AG09319 (cell line): ENCODE measurements at regions not wholly inside any gene's neighbourhood (a gene's known extent, or its start where the extent isn't known, plus 50 kb on each side); places are given as distances from the start of the nearest gene placed in this dataset.

Experiments
- DNase-seq: peaks from one replicate; pipeline ENCODE4 v3.0.0-alpha.2; 2010; ENCODE audit warnings: low read depth; ENCODE audit errors: extremely low read depth
- TF ChIP-seq, protein P1 (sequence below): IDR thresholded peaks from 2 replicates; pipeline ENCODE4 v1.5.1; 2011; ENCODE audit warnings: low read depth, mild to moderate bottlenecking, inconsistent platforms, low read length, moderate library complexity

DNA sequence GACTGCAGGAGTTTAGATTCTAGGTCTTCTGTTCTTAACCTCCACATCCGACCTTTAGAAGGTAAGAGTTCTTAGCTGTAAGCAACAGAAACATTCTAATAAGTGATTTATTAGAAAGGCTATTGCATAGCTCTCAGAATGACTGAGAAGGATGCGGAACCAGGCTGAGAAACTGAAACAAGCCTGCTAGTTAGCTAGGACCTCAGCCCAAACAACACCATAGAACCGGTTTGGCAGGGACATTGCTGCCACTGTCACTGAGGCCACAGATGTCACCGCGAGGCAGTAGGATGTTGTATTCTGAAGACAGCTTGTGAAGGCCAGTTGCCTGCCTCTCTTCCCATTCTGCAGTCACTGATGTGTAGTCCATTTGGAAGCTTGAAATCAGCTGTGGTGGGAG lies 160.0 kb upstream of the ARX start:
- TF ChIP-seq, protein P1, sequence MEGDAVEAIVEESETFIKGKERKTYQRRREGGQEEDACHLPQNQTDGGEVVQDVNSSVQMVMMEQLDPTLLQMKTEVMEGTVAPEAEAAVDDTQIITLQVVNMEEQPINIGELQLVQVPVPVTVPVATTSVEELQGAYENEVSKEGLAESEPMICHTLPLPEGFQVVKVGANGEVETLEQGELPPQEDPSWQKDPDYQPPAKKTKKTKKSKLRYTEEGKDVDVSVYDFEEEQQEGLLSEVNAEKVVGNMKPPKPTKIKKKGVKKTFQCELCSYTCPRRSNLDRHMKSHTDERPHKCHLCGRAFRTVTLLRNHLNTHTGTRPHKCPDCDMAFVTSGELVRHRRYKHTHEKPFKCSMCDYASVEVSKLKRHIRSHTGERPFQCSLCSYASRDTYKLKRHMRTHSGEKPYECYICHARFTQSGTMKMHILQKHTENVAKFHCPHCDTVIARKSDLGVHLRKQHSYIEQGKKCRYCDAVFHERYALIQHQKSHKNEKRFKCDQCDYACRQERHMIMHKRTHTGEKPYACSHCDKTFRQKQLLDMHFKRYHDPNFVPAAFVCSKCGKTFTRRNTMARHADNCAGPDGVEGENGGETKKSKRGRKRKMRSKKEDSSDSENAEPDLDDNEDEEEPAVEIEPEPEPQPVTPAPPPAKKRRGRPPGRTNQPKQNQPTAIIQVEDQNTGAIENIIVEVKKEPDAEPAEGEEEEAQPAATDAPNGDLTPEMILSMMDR = no peak
- no peak for DNase-seq

- DNase-seq = no peak
- TF ChIP-seq, protein P1 = no peak
These were observed 159.4 kb upstream of the ARX start for GRCh38 chrX:25175171-25175570.

DNA sequence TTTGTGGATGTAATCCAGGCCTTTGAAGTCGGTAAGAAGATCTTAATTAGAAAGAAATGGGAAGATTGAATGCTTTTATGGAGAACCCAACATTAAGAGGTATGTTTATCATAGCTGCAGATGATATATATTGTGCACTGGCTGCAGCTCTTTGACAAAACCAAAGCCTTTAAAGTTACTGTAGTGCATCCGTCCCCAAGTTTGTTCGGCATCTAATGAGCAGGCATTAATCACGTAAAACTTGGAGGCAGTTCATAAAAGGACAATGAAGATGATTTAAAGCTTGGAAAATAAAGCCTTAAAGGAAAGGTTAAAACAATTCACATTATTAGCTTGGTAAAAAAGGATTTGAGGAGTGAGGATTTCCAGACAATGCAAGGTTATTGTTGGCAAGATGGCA lies 150.8 kb upstream of the ARX start:
- TF ChIP-seq, protein P1 = no peak

DNA sequence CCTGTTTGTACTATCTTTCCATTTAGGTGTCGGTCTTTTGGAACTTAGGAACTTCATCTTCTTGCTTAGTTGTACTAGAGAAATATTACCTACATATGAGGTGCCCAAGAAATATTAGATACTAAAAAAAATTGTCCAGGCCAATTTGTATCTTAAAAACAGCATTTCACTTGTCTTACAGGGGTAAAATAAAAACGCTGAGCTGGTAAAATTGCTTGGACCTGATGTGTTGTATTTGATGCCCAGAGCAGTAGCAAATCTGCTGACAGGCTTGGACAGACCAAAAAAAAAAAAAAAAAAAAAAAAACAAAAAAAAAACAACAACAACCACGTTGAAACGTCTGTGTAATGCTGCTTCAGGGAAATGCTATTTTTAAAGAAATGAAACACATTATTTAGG lies 150.4 kb upstream of the ARX start:
- TF ChIP-seq, protein P1 = no peak
- DNase-seq = no peak

More for the DNA sequence above, 150.8 kb upstream of the ARX start:
- DNase-seq = no peak

- TF ChIP-seq, protein P1 = no peak
These were observed 142.9 kb upstream of the ARX start for GRCh38 chrX:25158635-25159034.

GRCh38 chrX:25156832-25157231 lies 141.1 kb upstream of the ARX start:
- no peak for DNase-seq
- TF ChIP-seq, protein P1 = no peak

More at GRCh38 chrX:25158635-25159034, 142.9 kb upstream of the ARX start:
- DNase-seq = no peak

- DNase-seq = no peak
- TF ChIP-seq, protein P1 = no peak
These were observed 140.6 kb upstream of the ARX start for GRCh38 chrX:25156323-25156722.

DNA sequence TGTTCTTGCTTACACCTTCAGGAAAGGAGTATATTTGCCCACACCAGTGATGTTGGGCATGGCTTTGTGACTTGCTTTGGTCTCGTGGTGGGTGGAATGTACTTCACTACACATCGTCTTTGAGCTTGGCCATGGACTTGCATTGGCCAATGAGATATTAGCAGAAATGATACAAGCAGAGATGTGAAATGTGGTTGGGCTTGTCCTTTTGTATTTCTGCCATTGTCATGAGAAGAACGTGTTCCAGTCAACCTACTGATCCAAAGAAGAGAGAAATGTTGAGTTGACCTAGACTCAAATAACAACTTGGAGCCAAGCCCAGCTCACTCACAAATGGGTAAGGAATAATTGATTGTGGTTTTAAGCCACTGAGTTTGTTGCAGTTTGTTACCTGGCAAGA lies 138.4 kb upstream of the ARX start:
- DNase-seq = no peak
- TF ChIP-seq, protein P1 = no peak
